Ishikawa (cell line): ENCODE measurements at regions not wholly inside any gene's neighbourhood (a gene's known extent, or its start where the extent isn't known, plus 50 kb on each side); places are given as distances from the start of the nearest gene placed in this dataset.

Experiments used
- CEBPB ChIP-seq: IDR thresholded peaks from 2 replicates; pipeline ENCODE4 v1.6.1; 2012
- CREB1 ChIP-seq: IDR thresholded peaks from 2 replicates; pipeline ENCODE4 v1.6.1; 2012; ENCODE audit warnings: low read depth
- EGR1 ChIP-seq: IDR thresholded peaks from 2 replicates; pipeline ENCODE4 v1.6.1; 2012
- EP300 ChIP-seq: IDR thresholded peaks from 2 replicates; pipeline ENCODE4 v1.6.1; 2012; ENCODE audit warnings: borderline replicate concordance
- FOXM1 ChIP-seq: IDR thresholded peaks from 2 replicates; pipeline ENCODE4 v1.6.1; 2012; ENCODE audit warnings: low read depth, borderline replicate concordance
- NFIC ChIP-seq: IDR thresholded peaks from 2 replicates; pipeline ENCODE4 v1.6.1; 2012
- RAD21 ChIP-seq: IDR thresholded peaks from 2 replicates; pipeline ENCODE4 v1.6.1; 2012; ENCODE audit warnings: low read depth
- REST ChIP-seq: IDR thresholded peaks from 2 replicates; pipeline ENCODE4 v1.6.1; 2012; ENCODE audit warnings: low read depth, mild to moderate bottlenecking
- TAF1 ChIP-seq: IDR thresholded peaks from 2 replicates; pipeline ENCODE4 v1.6.1; 2012; ENCODE audit warnings: low read depth, mild to moderate bottlenecking
- TCF12 ChIP-seq: IDR thresholded peaks from 2 replicates; pipeline ENCODE4 v1.6.1; 2012; ENCODE audit warnings: low read depth
- TEAD4 ChIP-seq: IDR thresholded peaks from 2 replicates; pipeline ENCODE4 v1.6.1; 2012
- YY1 ChIP-seq: IDR thresholded peaks from 2 replicates; pipeline ENCODE4 v1.6.1; 2012; ENCODE audit warnings: low read depth
- ZBTB7A ChIP-seq: IDR thresholded peaks from 2 replicates; pipeline ENCODE4 v1.6.1; 2012; ENCODE audit warnings: low read depth
- TF ChIP-seq, protein P1 (sequence below): IDR thresholded peaks from 2 replicates; pipeline ENCODE4 v1.6.1; 2012
- TF ChIP-seq, protein P2 (sequence below): IDR thresholded peaks from 2 replicates; pipeline ENCODE4 v1.6.1; 2012

- TF ChIP-seq ZBTB7A (no peak), REST (no peak), EGR1 (no peak), CREB1 (no peak), CEBPB (no peak), FOXM1 (no peak), TEAD4 (no peak), EP300 (no peak), NFIC (no peak), TAF1 (no peak), RAD21 (no peak), TCF12 (no peak), YY1 (no peak)
- TF ChIP-seq, protein P1, sequence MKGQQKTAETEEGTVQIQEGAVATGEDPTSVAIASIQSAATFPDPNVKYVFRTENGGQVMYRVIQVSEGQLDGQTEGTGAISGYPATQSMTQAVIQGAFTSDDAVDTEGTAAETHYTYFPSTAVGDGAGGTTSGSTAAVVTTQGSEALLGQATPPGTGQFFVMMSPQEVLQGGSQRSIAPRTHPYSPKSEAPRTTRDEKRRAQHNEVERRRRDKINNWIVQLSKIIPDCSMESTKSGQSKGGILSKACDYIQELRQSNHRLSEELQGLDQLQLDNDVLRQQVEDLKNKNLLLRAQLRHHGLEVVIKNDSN = no peak
- TF ChIP-seq, protein P2, sequence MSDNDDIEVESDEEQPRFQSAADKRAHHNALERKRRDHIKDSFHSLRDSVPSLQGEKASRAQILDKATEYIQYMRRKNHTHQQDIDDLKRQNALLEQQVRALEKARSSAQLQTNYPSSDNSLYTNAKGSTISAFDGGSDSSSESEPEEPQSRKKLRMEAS = no peak
Observed at GRCh38 chr12:31801872-31802271, 73.1 kb upstream of the AMN1 start.

DNA sequence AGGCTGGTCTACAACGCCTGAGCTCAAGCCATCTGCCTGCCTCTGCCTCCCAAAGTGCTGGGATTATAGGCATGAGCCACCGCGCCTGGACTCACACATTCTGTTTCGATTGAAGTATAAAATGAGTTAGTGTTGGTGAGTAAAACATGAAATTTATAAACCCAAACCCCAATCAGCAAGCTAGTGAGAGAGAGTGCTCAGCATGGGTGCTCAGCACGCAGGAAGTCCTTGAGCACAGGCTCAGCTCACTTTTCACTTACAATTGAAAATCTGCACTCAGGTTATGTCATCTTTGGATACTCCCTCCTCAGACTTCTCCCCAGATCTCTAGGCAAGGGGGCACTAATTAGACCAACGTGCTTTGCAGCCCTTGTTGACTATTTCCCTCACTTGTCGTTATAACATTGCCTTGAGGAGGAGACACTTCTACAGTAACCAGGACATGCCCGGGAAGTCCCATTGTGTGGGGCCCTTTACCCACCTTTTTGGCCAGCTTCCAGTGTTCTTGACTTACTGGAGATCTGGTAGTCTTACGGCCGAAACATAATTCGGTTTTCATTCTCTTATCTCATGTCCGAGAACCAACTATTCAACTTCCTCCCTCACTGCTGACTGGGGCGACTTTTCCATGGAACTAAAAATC is 68.5 kb upstream of the AMN1 start:
- TF ChIP-seq ZBTB7A = no peak
- no peak for TF ChIP-seq CEBPB
- TF ChIP-seq TAF1 = no peak
- no peak for TF ChIP-seq EP300
- no peak for TF ChIP-seq REST
- TF ChIP-seq RAD21 = no peak
- TF ChIP-seq TEAD4 = no peak
- TF ChIP-seq NFIC = no peak
- TF ChIP-seq TCF12 = no peak
- no peak for TF ChIP-seq FOXM1
- TF ChIP-seq, protein P2 = no peak
- TF ChIP-seq, protein P1 = no peak
- TF ChIP-seq YY1 = no peak
- no peak for TF ChIP-seq CREB1
- no peak for TF ChIP-seq EGR1

DNA sequence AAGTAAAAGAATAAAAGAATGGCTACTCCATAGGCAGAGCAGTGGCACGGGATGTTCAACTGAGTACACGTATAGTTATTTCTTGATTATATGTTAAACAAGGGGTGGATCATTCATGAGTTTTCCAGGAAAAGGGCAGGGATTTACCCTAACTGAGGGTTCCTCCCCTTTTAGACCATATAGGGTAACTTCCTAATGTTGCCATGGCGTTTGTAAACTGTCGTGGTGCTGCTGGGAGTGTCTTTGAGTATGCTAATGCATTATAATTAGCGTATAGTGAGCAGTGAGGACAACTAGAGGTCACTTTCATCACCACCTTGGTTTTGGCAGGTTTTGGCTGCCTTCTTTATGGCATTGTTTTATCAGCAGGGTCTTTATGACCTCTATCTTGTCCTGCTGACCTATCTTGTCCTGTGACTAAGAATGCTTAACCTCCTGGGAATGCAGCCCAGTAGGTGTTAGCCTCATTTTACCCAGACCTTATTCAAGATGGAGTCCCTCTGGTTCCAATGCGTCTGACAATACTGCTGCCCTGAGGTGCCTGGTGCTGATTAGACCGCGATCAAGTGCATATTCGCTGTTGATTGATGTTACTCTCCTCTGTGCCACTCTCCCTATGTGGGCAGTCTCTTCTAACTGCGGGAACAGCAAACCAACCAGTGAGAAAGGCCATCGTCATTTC is 67.6 kb upstream of the AMN1 start:
- TF ChIP-seq ZBTB7A (no peak), CEBPB (no peak), TAF1 (no peak), NFIC (no peak)
- TF ChIP-seq, protein P2 = no peak

- TF ChIP-seq TEAD4 = no peak
- TF ChIP-seq, protein P2 = no peak
- TF ChIP-seq REST = no peak
- TF ChIP-seq ZBTB7A = no peak
Observed at GRCh38 chr12:31794745-31795144, 65.9 kb upstream of the AMN1 start.
